ENCODE measurements at regions not wholly inside any gene's neighbourhood (a gene's known extent, or its start where the extent isn't known, plus 50 kb on each side); places are given as distances from the start of the nearest gene placed in this dataset.

- TF ChIP-seq CTCF (IDR thresholded peaks at IDR 0.05) (no peak), POLR2A (IDR thresholded peaks at IDR 0.05) (no peak)
Observed at GRCh38 chr14:103250181-103250580, 83.9 kb upstream of the EIF5 start.
